ENCODE measurements at regions not wholly inside any gene's neighbourhood (a gene's known extent, or its start where the extent isn't known, plus 50 kb on each side); places are given as distances from the start of the nearest gene placed in this dataset.

DNA sequence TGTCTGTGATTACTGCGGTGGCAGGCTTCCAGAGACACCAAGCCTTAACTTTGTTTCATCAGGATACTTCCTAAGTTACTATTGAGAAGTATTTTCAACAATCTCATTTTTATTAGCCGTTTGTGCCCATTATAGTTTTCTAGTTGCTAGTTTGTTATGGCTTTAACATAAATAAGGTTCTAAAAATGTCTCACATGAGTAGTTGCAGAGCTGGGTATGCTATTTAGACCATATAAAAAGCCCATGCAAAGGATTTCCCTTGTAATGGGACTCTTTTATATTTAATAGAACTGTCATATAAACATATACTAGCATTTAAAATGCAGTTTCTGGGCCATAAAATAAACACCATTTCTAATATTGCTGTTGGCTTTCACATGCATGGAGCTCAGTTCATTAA lies 205.3 kb upstream of the TCF21 start:
- intact Hi-C loops (cut with DNase I): no loop called here
- no peak for DNase-seq (ENCODE audit: low spot score)

DNA sequence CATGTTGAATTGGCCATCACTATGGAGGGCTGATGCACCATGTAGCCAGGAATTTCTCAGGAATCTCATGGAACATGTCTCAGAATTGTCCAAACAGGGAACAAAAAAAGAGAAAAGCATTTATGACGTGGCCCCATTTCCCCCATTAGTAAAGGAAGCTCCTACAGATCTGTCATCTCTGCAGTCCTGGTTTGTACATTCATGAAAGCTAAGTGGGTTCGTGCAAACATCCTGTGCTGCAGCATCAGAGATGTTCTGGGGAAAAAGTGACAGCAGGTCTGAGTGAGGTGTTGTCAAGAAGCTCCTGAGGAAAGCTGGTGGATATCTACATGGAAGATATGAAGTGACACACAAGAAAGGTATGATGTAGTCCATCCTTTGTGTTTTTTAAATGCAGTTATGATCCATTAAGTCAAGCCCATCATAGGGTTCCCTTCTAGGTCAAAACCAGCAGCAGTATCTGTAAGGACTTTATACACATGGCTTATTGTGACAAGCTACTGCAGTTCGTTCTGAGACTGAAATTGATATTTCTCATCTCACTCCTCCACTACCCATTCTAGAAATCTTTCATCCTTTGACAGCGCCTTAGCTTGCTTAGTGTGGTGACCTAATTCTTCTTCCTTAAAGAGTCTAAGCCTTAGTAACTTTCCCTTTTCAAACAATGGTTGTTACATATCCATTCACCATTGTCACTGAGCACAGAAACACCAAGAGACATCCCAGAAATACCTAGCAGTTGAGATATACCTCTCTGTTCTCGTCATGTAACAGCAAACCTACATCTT lies 200.0 kb upstream of the TCF21 start:
- DNase-seq (ENCODE audit: low spot score): no peak
- intact Hi-C loops (cut with DNase I): no loop called here

GRCh38 chr6:133689863-133690262 lies 199.1 kb upstream of the TCF21 start:
- intact Hi-C loops (cut with DNase I): no loop called here
- DNase-seq (ENCODE audit: low spot score): no peak

GRCh38 chr6:133693565-133693964 lies 195.3 kb upstream of the TCF21 start:
- intact Hi-C loops (cut with DNase I): no loop called here
- DNase-seq (ENCODE audit: low spot score): no peak

GRCh38 chr6:133697185-133697584 lies 191.7 kb upstream of the TCF21 start:
- DNase-seq (ENCODE audit: low spot score): no peak
- intact Hi-C loops (cut with DNase I): no loop called here

GRCh38 chr6:133697666-133698065 lies 191.2 kb upstream of the TCF21 start:
- intact Hi-C loops (cut with DNase I): no loop called here
- DNase-seq (ENCODE audit: low spot score): no peak

GRCh38 chr6:133698272-133698671 lies 190.6 kb upstream of the TCF21 start:
- intact Hi-C loops (cut with DNase I): no loop called here
- DNase-seq (ENCODE audit: low spot score): no peak

GRCh38 chr6:133699741-133700385 lies 189.1 kb upstream of the TCF21 start:
- intact Hi-C loops (cut with DNase I): loop anchor here (10.0 kb wide), 1 partner anchor 55 kb away; no protein-coding TSS in a partner anchor
- no peak for DNase-seq (ENCODE audit: low spot score)

- DNase-seq (ENCODE audit: low spot score): no peak
- intact Hi-C loops (cut with DNase I): loop anchor here (10.0 kb wide), 1 partner anchor 53 kb away; no protein-coding TSS in a partner anchor
These were observed 187.1 kb upstream of the TCF21 start for GRCh38 chr6:133701633-133702331.

DNA sequence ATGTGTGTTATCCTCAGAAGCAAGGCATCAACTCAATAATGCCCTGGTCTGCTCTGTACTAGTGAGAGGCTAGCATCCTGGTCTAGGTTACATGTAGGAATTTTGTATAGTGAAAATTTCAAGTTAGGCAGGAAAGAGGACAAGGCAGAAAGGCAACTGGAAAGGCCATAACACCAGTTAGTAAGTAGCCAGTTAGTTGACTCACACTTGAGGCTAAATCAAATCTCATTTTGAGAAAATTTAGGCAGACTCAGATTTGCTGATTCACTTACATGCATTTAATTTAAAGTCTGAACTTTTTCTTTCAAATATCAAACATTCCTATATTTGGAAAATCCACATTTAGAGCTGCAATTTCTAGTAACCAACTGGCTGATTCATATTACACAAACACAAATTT lies 184.5 kb upstream of the TCF21 start:
- DNase-seq (ENCODE audit: low spot score): no peak
- intact Hi-C loops (cut with DNase I): loop anchor here (10.0 kb wide), 1 partner anchor 50 kb away; no protein-coding TSS in a partner anchor

DNA sequence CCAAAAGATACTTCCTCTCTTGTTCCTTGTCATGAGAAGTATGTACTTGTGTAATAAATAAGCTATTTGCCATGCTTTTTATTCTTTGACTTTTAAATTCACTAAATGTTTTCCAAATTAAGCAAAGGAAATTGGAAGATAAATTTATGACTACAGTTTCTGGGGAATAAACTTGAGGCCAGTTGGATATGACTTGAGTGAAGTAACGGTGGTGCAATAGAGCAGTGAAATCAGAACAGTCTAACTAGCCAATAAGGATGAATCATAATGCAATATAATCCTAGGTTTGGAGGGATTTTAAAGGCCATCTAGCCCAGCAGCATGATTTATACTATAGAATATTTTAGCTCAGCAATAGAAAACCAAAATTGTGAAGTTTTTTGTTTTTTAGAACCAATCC lies 183.8 kb upstream of the TCF21 start:
- intact Hi-C loops (cut with DNase I): loop anchor here (10.0 kb wide), 1 partner anchor 50 kb away; no protein-coding TSS in a partner anchor
- DNase-seq (ENCODE audit: low spot score): no peak

DNA sequence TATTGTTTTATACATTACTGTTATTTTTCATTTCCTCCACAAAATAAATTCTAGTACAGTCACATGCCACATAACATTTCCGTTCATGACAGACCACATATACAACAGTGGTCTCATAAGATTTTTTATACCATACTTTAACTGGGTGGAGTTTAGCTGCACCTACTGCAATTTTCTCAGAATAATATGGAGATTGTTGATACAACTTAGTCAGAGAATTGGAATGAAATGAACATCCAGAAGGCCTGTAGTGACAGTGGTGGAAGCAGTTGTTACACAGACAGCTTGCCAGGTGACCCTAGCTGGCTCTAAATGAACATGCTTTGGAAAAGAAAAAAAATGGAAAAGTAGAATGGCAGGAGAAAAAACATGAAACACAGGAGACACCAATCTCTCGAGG lies 183.2 kb upstream of the TCF21 start:
- intact Hi-C loops (cut with DNase I): loop anchor here (10.0 kb wide), 1 partner anchor 49 kb away; no protein-coding TSS in a partner anchor
- DNase-seq (ENCODE audit: low spot score): no peak

- intact Hi-C loops (cut with DNase I): loop anchor here (10.0 kb wide), 1 partner anchor 47 kb away; no protein-coding TSS in a partner anchor
- DNase-seq (ENCODE audit: low spot score): no peak
These were observed 181.5 kb upstream of the TCF21 start for GRCh38 chr6:133707456-133707855.

DNA sequence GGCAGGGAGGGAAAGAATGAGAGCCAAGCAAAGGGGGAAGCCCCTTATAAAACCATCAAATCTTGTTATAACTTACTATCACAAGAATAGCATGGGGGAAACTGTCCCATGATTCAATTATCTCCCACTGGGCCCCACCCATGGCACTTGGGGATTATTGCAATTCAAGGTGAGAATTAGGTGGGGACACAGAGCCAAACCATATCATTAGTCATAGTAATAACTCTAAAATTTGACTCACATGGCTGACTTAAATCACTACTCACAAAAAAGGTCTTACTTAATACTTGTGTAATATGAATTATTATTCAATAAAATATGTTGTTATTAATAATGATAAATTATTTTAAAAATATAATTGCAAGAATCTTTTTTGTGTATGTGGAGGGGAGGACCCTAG lies 178.1 kb upstream of the TCF21 start:
- DNase-seq (ENCODE audit: low spot score): no peak
- intact Hi-C loops (cut with DNase I): no loop called here

- intact Hi-C loops (cut with DNase I): no loop called here
- DNase-seq (ENCODE audit: low spot score): no peak
These were observed 173.6 kb upstream of the TCF21 start for GRCh38 chr6:133715270-133715669.

- DNase-seq (ENCODE audit: low spot score): no peak
- intact Hi-C loops (cut with DNase I): no loop called here
These were observed 164.2 kb upstream of the TCF21 start for GRCh38 chr6:133724726-133725125.

DNA sequence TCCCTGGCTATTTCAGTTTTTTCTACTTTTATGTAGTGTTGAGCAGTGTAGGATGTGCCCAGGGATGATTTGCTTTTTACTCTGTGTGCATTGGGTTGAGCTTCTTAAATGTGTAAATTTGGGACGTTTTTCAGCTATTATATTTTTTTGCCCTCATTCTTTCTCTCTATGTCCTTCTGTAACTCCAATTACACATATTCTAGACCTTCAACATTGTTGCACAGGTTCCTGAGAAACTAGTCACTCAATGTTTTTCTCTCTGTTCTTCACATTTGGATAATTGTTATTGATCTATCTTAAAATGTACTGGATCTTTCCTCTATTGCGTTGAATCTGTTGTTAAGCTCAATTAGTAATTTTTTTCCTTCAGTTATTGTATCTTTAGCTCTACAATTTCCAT lies 162.7 kb upstream of the TCF21 start:
- intact Hi-C loops (cut with DNase I): no loop called here
- no peak for DNase-seq (ENCODE audit: low spot score)

DNA sequence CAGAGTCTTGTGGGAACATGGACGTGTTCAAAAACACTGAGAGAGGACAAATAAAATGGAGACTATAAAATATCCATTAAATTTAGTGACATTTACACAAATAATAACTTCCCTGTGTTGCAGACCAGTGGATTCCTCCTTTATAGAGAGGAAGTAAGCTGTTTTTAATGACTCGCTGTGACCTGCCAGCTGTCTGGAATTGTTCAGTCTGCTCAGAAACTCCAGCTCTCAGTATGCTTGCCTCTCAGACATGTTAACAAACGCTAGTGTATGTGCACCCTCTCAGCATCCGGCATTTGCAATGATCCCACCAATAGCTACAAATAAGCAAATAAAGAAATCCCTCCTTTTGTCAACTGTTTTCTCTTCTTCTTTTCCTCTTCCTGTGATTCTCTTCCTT lies 158.0 kb upstream of the TCF21 start:
- DNase-seq (ENCODE audit: low spot score): no peak
- intact Hi-C loops (cut with DNase I): no loop called here

DNA sequence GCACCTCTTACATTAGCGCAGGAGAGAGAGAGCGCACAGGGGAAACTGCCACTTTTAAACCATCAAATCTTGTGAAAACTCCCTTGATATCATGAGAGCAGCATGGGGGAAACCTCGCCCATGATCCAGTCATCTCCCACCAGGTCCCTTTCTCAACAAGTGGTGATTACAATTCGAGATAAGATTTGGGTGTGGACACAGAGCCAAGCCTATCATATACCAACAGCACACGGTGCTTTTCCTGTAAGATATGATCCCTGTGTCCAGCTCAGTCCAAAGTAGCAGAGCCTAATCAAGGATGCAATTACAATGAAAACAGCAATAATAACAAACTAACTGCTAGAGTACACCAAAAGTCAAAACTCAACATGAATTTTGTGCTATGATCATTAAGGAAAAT lies 148.7 kb upstream of the TCF21 start:
- DNase-seq (ENCODE audit: low spot score): no peak
- intact Hi-C loops (cut with DNase I): no loop called here

GRCh38 chr6:133740816-133741215 lies 148.1 kb upstream of the TCF21 start:
- no peak for DNase-seq (ENCODE audit: low spot score)
- intact Hi-C loops (cut with DNase I): no loop called here

Measured in cardiac septum (tissue), 1 donor.